Ascending aorta (tissue), 2 donors: ENCODE measurements at regions not wholly inside any gene's neighbourhood (a gene's known extent, or its start where the extent isn't known, plus 50 kb on each side); places are given as distances from the start of the nearest gene placed in this dataset.
"Not testable (repeated sequence)": the region's sequence is repeated elsewhere in the genome, so short reads cannot be mapped to it uniquely, and the experiment has no call there.

Source experiments
- DNase-seq, 2 donors: peaks; one replicate each; pipeline ENCODE4 v3.0.0-alpha.2; 2019; ENCODE audit warnings: low spot score in 2 of 2
- H3K27ac ChIP-seq, 2 donors: fragments of 200-600 bp; sonication (generic); one replicate each; pipeline ENCODE4 v1.5.1; 2016 to 2017; ENCODE audit warnings: mild to moderate bottlenecking in 1 of 2
- H3K27me3 ChIP-seq: fragments of 200-600 bp; sonication (generic); one replicate; pipeline ENCODE4 v1.5.1; 2017
- H3K36me3 ChIP-seq, 2 donors: fragments of 200-600 bp; sonication (generic); one replicate each; pipeline ENCODE4 v1.5.1; 2016
- H3K4me1 ChIP-seq, 2 donors: fragments of 200-600 bp; sonication (generic); one replicate each; pipeline ENCODE4 v1.5.1; 2016 to 2017; ENCODE audit warnings: mild to moderate bottlenecking in 1 of 2
- H3K4me3 ChIP-seq, 2 donors: fragments of 200-600 bp; sonication (generic); one replicate each; pipeline ENCODE4 v1.5.1; 2016 to 2017; ENCODE audit warnings: mild to moderate bottlenecking in 1 of 2
- H3K9me3 ChIP-seq, 2 donors: fragments of 200-600 bp; sonication (generic); one replicate each; pipeline ENCODE4 v1.5.1; 2016
- intact Hi-C: fragments of 100-400 bp; cut with DNase I; formaldehyde crosslinking; loops from one replicate; pipeline ENCODE4 v1.15.1; 2023
- TF ChIP-seq, protein P1 (sequence below), 3 experiments: fragments of 200-600 bp in 2 of 3; fragments of 450-650 bp in 1 of 3; sonication (generic) in 2 of 3; IDR thresholded peaks; one replicate each; pipeline ENCODE4 v1.5.1; 2016 to 2019; ENCODE audit warnings: antibody characterized with exemption in 3 of 3, mild to moderate bottlenecking in 1 of 3, moderate library complexity in 1 of 3

DNA sequence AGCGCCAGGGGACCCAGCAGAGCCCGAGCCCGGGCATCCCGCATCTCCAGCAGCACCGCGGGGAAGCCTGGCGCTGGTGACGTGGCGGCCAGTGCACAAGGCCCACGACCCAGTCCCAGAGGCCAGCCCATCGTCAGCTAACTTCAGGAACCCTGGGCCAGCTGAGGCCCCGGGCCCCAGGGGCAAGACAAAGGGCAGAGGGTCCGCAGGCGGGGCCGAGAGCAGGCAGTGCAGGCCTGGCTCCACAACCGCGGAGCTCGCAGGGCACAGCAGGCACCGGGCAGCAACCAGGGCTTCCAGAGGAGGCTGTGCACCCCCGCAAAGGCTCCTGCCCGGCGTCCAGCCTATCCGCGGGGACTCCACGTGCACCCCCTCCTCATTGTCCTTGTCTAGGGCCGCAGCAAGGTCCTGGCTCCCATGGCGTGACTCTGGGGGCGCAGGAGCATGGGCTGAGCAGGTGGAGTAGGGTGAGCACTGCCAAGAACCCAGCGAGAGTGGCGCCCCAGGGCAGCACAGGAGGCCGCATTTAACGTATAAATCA is 352.5 kb downstream of the KCNJ18 start:
- H3K4me1 ChIP-seq, H3K27ac ChIP-seq, H3K27me3 ChIP-seq, DNase-seq, H3K9me3 ChIP-seq, H3K36me3 ChIP-seq, H3K4me3 ChIP-seq, intact Hi-C loops: not testable (repeated sequence)

DNA sequence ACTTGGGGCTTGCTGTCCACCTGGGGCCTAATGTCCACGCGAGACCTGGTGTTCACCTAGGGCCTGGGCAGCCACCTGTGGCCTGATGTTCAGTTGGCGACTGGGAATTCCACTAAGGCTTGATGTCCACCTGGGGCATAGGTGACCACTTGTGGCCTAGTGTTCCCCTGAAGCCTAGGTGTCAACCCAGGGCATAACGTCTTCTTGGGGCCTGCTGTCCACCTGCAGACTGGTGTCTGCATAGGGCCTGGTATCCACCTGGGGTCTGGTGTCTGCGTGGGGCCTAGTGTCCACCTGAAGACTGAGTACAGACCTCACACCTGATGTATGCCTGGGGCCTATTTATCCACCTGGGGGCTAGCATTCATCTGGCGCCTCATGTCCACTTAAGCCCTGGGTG is 355.2 kb downstream of the KCNJ18 start:
- H3K27me3 ChIP-seq, intact Hi-C loops, H3K4me3 ChIP-seq: not testable (repeated sequence)

DNA sequence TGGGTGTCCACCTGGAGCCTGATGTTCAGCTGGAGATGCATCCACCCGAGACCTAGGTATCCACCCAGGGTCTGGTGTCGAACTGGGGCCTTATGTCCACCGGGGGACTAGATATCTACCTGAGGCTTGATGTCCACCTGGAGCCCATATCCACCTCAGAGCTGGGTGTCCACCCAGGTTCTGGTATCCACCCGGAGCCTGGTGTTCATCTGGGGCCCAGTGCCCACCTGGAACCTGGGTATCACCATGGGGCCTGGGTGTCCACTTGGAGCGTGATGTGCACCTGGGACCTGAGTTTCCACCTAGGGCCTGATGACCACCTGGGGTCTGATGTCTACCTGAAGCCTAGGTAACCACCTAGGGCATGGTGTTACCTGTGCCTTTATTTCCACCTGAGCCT is 355.9 kb downstream of the KCNJ18 start:
- H3K9me3 ChIP-seq, H3K27ac ChIP-seq, H3K4me3 ChIP-seq, DNase-seq, H3K4me1 ChIP-seq, H3K27me3 ChIP-seq, intact Hi-C loops, H3K36me3 ChIP-seq: not testable (repeated sequence)

More for the DNA sequence above, 355.2 kb downstream of the KCNJ18 start:
- not testable (repeated sequence) for H3K4me1 ChIP-seq, H3K27ac ChIP-seq, H3K9me3 ChIP-seq, DNase-seq, H3K36me3 ChIP-seq

DNA sequence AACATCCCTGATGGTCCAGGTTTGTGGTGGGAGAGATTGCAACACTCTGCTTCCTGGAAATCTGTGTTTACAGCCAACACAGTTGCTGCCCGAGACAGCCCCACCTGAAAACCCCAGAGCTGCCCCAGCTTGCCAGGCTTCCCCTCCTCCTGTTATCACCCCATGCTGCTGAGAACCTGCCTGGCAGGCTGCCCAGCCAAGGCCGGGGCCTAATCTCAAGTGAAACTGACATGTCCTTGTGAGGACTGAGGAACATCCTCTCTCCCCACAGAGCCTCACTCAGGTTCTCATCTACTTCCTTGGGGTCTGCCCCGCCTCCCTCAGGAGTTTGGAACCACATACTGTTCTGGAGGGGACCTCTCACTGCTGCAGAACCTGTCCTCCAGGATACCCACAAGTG is 358.4 kb downstream of the KCNJ18 start:
- H3K27me3 ChIP-seq, DNase-seq, H3K4me3 ChIP-seq, H3K36me3 ChIP-seq, H3K4me1 ChIP-seq, H3K9me3 ChIP-seq, H3K27ac ChIP-seq, intact Hi-C loops: not testable (repeated sequence)

DNA sequence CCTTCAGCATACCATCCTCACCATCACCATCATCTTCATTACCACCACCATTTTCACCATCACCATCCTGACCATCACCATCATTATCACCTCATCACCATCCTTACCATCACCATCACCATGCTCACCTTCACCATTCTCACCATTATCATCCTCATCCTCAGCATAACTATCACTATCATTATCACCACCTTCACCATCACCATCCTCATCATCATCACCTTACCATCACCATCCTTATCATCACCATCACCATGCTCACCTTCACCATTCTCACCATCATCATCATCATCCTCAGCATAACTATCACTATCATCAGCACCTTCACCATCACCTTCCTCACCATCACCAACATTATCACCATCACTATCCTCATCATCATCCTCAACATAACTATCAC is 360.4 kb downstream of the KCNJ18 start:
- H3K27ac ChIP-seq, H3K4me1 ChIP-seq, H3K9me3 ChIP-seq, intact Hi-C loops, H3K36me3 ChIP-seq, DNase-seq, H3K27me3 ChIP-seq, H3K4me3 ChIP-seq: not testable (repeated sequence)

DNA sequence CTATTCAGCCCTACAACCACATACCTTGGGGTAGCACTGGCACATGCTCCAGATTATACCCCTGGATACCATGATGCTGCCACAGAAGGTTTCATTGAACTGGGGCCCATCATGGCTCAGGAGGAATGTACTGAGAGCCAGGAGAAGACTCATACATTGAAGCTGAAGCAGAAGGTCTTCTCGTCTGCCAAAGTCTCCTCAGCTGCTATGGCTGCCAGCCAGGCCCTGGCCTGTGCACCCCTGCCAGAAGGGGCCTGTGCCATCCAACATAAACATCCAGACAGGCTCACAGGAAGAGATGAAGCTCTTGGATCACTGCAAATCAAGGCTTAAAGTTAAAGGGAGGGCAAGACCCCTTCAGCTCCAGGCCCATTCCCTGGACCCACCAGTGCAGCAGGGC is 364.2 kb downstream of the KCNJ18 start:
- H3K27me3 ChIP-seq, H3K4me3 ChIP-seq, H3K4me1 ChIP-seq, H3K36me3 ChIP-seq, DNase-seq, H3K9me3 ChIP-seq, H3K27ac ChIP-seq, intact Hi-C loops: not testable (repeated sequence)

DNA sequence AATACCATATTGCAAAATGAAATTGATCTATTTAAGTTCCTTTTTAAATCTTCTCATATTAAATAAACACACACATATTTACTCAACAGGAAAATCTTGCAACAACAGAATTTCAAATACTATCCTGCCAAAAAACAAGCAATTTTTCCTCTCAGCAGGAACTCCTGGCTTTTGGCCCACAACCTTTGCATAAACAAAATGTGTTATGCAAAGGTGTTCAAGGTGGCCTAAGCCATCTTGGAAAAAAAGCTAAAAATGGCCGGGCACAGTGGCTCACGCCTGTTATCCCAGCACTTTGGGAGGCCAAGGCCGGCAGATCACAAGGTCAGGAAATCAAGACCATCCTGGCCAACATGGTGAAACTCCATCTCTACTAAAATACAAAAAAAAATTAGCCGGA is 383.6 kb downstream of the KCNJ18 start:
- H3K27me3 ChIP-seq, H3K36me3 ChIP-seq, DNase-seq, intact Hi-C loops, H3K9me3 ChIP-seq, H3K4me1 ChIP-seq, H3K4me3 ChIP-seq, H3K27ac ChIP-seq: not testable (repeated sequence)

DNA sequence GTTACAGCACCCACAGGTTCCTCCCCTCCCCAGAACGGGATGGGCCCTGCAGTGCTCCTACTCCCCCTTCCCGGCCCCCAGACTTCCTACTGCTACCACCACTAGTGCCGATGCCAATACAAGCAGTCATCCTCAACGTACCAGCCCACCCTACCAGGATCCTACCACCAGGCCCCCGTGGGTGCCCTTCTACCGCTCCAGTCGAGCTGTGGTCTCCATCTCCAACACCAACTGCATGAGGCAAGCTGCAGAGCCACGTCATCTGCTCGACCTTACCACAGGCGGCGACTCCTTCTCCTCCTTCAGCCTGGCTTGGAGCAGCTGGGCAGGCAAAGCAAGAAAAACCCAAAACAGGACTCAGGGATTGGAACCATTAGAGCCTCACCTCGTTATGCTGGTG is 396.3 kb downstream of the KCNJ18 start:
- intact Hi-C loops, H3K27ac ChIP-seq, H3K4me1 ChIP-seq: not testable (repeated sequence)

DNA sequence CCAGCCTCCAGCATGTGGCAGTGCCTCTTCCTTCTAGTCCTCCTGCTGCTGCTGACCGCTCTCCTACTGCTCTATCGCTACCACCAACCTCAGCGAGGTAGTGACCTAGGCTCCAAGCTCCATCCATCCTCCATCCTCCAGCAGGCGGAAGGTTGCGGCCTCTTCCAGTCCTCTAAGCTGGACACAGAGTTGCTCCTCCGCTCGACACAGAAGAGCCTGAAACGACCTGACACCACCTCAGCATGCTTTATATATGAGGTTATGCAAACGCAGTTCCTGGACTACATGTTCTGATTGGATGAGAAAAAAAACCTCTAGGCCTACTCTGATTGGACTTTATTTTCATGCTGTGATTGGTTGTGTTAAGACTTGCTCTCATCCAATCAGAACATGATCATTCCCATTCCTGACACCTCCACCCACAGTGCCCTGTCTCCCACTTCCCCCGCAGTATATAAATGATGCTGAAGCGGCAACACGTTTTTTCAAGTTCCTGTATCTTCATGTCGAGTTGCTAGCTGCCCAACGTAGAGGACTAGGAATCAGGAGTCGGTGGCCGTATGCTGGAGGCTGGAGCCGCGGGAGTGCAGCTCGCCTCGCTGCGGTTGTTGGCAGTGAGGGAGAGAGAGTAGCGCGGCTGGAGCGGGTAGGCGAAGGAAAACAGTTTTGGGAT is 398.1 kb downstream of the KCNJ18 start:
- DNase-seq = no peak
- Histone ChIP-seq H3K27me3 (no peaks in the 10 kb centered on the region), H3K9me3 (no peaks in the 10 kb centered on the region), H3K36me3 (no peaks in the 10 kb centered on the region), H3K4me1 (no peaks in the 10 kb centered on the region), H3K27ac (no peak overlapping the region), H3K4me3 (no peak overlapping the region)
- TF ChIP-seq, protein P1, sequence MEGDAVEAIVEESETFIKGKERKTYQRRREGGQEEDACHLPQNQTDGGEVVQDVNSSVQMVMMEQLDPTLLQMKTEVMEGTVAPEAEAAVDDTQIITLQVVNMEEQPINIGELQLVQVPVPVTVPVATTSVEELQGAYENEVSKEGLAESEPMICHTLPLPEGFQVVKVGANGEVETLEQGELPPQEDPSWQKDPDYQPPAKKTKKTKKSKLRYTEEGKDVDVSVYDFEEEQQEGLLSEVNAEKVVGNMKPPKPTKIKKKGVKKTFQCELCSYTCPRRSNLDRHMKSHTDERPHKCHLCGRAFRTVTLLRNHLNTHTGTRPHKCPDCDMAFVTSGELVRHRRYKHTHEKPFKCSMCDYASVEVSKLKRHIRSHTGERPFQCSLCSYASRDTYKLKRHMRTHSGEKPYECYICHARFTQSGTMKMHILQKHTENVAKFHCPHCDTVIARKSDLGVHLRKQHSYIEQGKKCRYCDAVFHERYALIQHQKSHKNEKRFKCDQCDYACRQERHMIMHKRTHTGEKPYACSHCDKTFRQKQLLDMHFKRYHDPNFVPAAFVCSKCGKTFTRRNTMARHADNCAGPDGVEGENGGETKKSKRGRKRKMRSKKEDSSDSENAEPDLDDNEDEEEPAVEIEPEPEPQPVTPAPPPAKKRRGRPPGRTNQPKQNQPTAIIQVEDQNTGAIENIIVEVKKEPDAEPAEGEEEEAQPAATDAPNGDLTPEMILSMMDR (IDR thresholded peaks at IDR 0.05) = no peak
- intact Hi-C loops = no loop called here

More for the DNA sequence above, 396.3 kb downstream of the KCNJ18 start:
- H3K27me3 ChIP-seq, H3K9me3 ChIP-seq, H3K4me3 ChIP-seq, H3K36me3 ChIP-seq, DNase-seq: not testable (repeated sequence)

DNA sequence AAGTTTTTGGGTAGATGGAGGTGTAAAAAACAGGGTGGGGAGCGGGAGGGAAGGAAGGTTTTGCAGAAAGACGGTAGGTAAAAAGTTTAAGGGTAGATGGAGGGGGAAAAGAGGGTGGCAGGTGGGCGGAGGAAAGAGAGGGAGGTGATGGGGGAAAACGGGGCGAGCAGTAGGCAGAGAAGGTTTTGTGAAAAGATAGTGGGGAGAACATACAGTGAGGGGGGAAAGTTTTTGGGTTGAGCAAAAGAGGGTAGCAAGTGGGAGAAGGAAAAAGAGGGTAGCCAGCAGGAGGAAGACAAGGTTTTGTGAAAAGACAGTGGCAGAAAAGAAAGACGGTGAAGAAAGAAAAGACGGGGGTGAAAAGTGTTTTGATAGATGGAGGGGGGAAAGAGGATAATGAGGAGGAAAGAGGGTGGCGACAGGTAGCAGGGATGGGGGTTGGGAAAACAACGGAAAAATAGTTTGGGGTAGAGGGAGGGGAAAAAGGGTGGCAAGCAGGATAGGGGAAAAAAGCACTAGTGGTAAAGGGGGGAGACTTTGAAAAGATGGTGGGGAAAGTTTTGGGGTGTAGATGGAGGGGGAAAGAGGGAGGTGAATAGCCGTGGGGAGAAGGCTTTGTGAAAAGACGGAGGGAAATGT is 398.8 kb downstream of the KCNJ18 start:
- DNase-seq, intact Hi-C loops, H3K27me3 ChIP-seq, H3K36me3 ChIP-seq, H3K9me3 ChIP-seq, H3K4me1 ChIP-seq, H3K27ac ChIP-seq, H3K4me3 ChIP-seq: not testable (repeated sequence)

DNA sequence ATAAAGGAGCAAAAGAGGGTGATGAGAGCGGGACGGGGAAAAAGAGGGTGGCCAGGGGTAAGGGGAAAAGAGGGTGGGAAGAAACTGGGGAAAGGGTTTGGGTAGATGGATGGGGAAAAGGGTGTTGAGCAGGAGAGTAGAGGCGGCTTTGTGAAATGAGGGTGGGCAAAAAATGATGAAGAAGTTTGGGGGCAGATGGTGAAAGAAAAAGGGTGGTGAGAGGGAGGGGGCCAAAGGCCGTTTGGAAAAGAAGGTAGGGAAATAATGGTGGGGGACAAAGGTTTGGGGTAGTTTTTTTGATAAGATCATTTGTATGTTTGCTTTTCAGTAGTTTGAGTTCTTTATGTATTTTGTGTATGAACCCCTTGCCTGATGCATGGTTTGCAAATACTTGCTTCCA is 399.5 kb downstream of the KCNJ18 start:
- H3K27me3 ChIP-seq, H3K27ac ChIP-seq, DNase-seq, H3K4me3 ChIP-seq, H3K36me3 ChIP-seq, H3K9me3 ChIP-seq, intact Hi-C loops, H3K4me1 ChIP-seq: not testable (repeated sequence)

DNA sequence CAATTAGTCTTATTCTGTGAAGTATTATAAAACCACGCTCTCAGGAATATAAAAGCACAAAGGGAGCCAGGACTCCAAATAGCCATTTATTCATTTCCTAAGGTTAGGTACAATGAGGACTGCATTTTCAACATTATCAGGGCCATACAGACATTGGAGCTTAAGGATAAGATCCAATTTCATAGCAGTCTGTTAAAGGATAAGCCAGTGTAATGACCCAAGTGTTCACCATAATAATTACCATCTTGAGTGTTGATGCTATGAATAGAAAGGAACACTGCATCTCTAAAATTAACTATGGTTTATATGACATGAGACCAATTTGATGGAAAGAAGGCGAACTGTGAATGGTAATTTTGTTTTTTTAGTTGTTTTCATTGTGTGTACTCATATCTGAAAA is 403.1 kb downstream of the KCNJ18 start:
- H3K4me3 ChIP-seq, H3K36me3 ChIP-seq, H3K9me3 ChIP-seq, DNase-seq, H3K4me1 ChIP-seq, H3K27me3 ChIP-seq, H3K27ac ChIP-seq, intact Hi-C loops: not testable (repeated sequence)

DNA sequence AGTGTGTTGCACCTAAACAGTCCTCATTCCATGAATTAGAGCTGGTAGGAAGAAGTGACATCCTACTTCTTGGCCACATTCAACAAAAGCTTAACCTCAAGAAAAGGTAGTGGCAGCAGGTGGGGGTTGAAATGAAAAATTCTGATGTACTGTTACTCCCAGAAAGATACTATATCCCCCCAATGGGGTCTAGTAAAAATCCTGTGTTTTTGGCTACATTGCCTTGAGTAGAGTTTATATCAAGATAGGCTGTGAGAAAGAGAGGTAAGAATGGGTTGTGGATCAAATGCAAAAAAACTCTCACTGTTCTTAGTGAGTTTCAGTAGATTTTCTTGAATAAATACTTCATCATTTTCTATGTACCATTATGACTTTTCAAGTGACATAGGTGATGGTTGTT is 407.3 kb downstream of the KCNJ18 start:
- H3K27ac ChIP-seq, H3K4me3 ChIP-seq, H3K36me3 ChIP-seq, H3K4me1 ChIP-seq, intact Hi-C loops, H3K27me3 ChIP-seq, H3K9me3 ChIP-seq, DNase-seq: not testable (repeated sequence)
